MCF 10A (cell line): ENCODE measurements at regions not wholly inside any gene's neighbourhood (a gene's known extent, or its start where the extent isn't known, plus 50 kb on each side); places are given as distances from the start of the nearest gene placed in this dataset.

Experiments
- BruUV-seq: library from RNA; stranded (reverse); fragments of 400-500 nt; replicated peaks from 2 replicates; lab custom pipeline; 2021; lab: Mats Ljungman, UMichigan
- CTCF ChIA-PET: fragments of 300-600 bp; sonication (Branson Sonifier 250); formaldehyde crosslinking; extraction: SDS; loops from one replicate; lab custom pipeline; 2021; ENCODE audit warnings: antibody characterized with exemption, inconsistent platforms; lab: Yijun Ruan, JAX
- POLR2A ChIA-PET: fragments of 300-600, 350-650 bp; sonication (Branson Sonifier 250); formaldehyde crosslinking; extraction: SDS; loops from one replicate; lab custom pipeline; 2020; ENCODE audit warnings: antibody characterized with exemption, inconsistent platforms; lab: Yijun Ruan, JAX
- DNase-seq: peaks from one replicate; pipeline ENCODE4 v3.0.0-alpha.2; 2018; ENCODE audit not compliant: unreplicated experiment
- H3K27ac Mint-ChIP-seq: one replicate; pipeline ENCODE4 v1.8.0; 2022; ENCODE audit warnings: mild to moderate bottlenecking, low read depth, mixed read lengths; ENCODE audit not compliant: unreplicated experiment
- H3K27me3 Mint-ChIP-seq: one replicate; pipeline ENCODE4 v1.8.0; 2022; ENCODE audit warnings: mixed read lengths; ENCODE audit not compliant: insufficient read depth, unreplicated experiment
- H3K36me3 Mint-ChIP-seq: one replicate; pipeline ENCODE4 v1.8.0; 2022; ENCODE audit warnings: mild to moderate bottlenecking, moderate library complexity, mixed read lengths; ENCODE audit not compliant: insufficient read depth, unreplicated experiment
- H3K4me1 Mint-ChIP-seq: one replicate; pipeline ENCODE4 v1.8.0; 2022; ENCODE audit warnings: mixed read lengths; ENCODE audit not compliant: insufficient read depth, unreplicated experiment
- H3K4me3 Mint-ChIP-seq: one replicate; pipeline ENCODE4 v1.8.0; 2022; ENCODE audit warnings: mild to moderate bottlenecking, moderate library complexity, mixed read lengths; ENCODE audit not compliant: unreplicated experiment
- H3K9me3 Mint-ChIP-seq: one replicate; pipeline ENCODE4 v1.8.0; 2022; ENCODE audit warnings: mixed read lengths; ENCODE audit not compliant: unreplicated experiment
- intact Hi-C: fragments of 100-400 bp; cut with micrococcal nuclease; formaldehyde crosslinking; loops from 2 replicates; pipeline ENCODE4 v1.14.1; 2022
- TF ChIP-seq, protein P1 (sequence below): fragments of 200-600 bp; IDR thresholded peaks from one replicate; pipeline ENCODE4 v1.8.0; 2022; ENCODE audit warnings: antibody characterized with exemption, mild to moderate bottlenecking; ENCODE audit not compliant: unreplicated experiment

DNA sequence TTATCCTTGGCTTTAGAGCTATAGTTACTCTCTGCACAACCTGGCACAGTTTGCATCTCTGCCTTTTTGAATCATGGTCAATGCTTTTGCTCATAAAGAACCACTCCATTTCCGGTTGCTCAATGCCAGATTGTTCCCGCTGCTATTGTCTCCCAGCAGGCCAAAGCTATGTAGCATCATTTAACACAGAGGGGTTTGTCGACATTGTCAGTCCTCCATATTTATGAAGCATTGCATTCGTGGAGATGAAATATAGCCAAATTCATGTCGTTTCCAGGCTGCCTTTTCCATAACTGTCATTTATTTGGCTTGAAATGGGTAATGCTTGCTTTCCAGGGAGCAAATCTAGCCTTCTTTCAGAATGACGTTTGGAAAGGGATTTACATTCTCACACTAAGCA is 598.8 kb downstream of the EPHA7 start:
- ChIA-PET POLR2A (no interaction called here), CTCF (no interaction called here)
- intact Hi-C loops: no loop called here
- peaks cover 22% of the 10 kb centered on the region for H3K27me3 Mint-ChIP-seq
- TF ChIP-seq, protein P1, sequence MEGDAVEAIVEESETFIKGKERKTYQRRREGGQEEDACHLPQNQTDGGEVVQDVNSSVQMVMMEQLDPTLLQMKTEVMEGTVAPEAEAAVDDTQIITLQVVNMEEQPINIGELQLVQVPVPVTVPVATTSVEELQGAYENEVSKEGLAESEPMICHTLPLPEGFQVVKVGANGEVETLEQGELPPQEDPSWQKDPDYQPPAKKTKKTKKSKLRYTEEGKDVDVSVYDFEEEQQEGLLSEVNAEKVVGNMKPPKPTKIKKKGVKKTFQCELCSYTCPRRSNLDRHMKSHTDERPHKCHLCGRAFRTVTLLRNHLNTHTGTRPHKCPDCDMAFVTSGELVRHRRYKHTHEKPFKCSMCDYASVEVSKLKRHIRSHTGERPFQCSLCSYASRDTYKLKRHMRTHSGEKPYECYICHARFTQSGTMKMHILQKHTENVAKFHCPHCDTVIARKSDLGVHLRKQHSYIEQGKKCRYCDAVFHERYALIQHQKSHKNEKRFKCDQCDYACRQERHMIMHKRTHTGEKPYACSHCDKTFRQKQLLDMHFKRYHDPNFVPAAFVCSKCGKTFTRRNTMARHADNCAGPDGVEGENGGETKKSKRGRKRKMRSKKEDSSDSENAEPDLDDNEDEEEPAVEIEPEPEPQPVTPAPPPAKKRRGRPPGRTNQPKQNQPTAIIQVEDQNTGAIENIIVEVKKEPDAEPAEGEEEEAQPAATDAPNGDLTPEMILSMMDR: no peak
- H3K36me3 Mint-ChIP-seq: no peaks in the 10 kb centered on the region
- no TSS peak for BruUV-seq
- H3K9me3 Mint-ChIP-seq: no peaks in the 10 kb centered on the region
- no peak overlapping the region for H3K27ac Mint-ChIP-seq
- DNase-seq: no peak
- H3K4me1 Mint-ChIP-seq: no peaks in the 10 kb centered on the region
- no peak overlapping the region for H3K4me3 Mint-ChIP-seq

DNA sequence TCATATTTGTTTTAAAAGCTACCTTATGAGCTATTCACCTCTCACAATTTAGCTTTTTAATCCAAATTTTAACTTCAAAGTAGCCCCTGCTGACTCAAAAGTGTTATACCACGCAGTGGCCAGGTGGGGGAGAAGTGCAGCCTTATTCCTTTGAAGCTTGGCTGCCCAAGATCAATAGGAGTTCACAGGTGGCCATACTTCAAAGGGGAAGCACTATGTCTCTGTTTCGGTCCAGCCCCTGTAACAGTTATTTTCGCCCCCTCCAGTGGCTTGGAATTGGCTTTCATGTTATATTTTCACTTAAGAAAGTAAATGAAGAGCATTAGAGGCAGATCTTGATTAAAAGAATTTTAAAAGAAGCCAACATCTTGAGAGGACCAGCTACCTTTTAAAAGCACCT is 608.4 kb downstream of the EPHA7 start:
- POLR2A ChIA-PET: interaction anchor here (0.6 kb wide), 1 partner anchor 810 kb away, joined by 4 read pairs; no protein-coding TSS in a partner anchor
- TF ChIP-seq, protein P1: peak; percentile 48

DNA sequence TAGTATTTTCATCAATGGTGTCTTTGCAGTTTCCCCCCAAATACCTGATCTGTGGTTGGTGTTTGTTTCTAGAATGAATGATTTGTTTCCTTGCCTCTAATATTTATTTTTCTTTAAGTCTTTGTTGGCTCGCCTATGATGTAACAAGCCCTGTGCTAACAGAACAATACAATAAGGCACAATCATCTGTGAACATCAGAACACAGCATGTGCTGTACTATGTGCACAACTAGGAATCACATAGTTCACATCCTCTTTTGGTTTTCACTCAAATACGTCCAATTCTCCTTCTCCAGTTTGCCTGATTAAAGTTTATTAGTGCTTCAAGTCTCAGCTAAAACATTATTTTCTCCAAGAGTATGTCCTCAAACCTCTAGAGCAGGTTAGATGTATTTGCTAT is 613.1 kb downstream of the EPHA7 start:
- H3K4me1 Mint-ChIP-seq: no peaks in the 10 kb centered on the region
- no peaks in the 10 kb centered on the region for H3K36me3 Mint-ChIP-seq
- TF ChIP-seq, protein P1: no peak
- ChIA-PET CTCF (no interaction called here), POLR2A (no interaction called here)
- no peak overlapping the region for H3K27ac Mint-ChIP-seq
- no peaks in the 10 kb centered on the region for H3K9me3 Mint-ChIP-seq
- no TSS peak for BruUV-seq
- DNase-seq: no peak
- no peak overlapping the region for H3K4me3 Mint-ChIP-seq
- intact Hi-C loops: no loop called here
- peaks cover 23% of the 10 kb centered on the region for H3K27me3 Mint-ChIP-seq

More for the DNA sequence above, 608.4 kb downstream of the EPHA7 start:
- H3K27me3 Mint-ChIP-seq: peaks cover 23% of the 10 kb centered on the region
- no peaks in the 10 kb centered on the region for H3K9me3 Mint-ChIP-seq
- no peak overlapping the region for H3K27ac Mint-ChIP-seq
- intact Hi-C loops: loop anchor here (1.0 kb wide), 1 partner anchor 613 kb away; no protein-coding TSS in a partner anchor
- BruUV-seq: no TSS peak
- no peaks in the 10 kb centered on the region for H3K4me1 Mint-ChIP-seq
- no peak overlapping the region for H3K4me3 Mint-ChIP-seq
- CTCF ChIA-PET: interaction anchor here (0.6 to 2.1 kb wide), 18 partner anchors 9 to 1729 kb away, joined by 3 to 8 read pairs (median 3); no protein-coding TSS in a partner anchor
- no peaks in the 10 kb centered on the region for H3K36me3 Mint-ChIP-seq
- peak; percentile 51 for DNase-seq

DNA sequence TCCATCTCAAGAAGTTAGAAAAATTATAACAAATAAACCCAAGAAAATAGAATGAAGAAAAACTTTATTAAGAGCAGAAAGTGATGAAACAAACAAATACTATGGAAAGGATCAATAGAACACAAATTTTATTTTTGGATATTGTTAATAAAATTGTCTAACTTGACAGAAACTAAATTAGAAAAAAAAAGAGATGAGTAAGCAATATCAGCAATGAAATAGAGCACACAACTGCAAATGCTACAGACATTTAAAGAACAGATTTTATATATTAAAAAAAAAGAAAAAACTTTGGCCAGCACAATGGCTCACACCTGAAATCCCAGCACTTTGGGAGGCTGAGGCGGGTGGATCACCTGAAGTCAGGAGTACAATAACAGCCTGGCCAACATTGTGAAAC is 628.0 kb downstream of the EPHA7 start:
- H3K4me1 Mint-ChIP-seq: peaks cover 5% of the 10 kb centered on the region
- no peaks in the 10 kb centered on the region for H3K9me3 Mint-ChIP-seq
- no peak for DNase-seq
- peaks cover 19% of the 10 kb centered on the region for H3K27me3 Mint-ChIP-seq
- no TSS peak for BruUV-seq
- CTCF ChIA-PET: interaction anchor here (0.6 to 2.6 kb wide), 2 partner anchors 20 to 1461 kb away, joined by 4 to 8 read pairs; no protein-coding TSS in a partner anchor
- POLR2A ChIA-PET: no interaction called here
- H3K27ac Mint-ChIP-seq: no peak overlapping the region
- H3K4me3 Mint-ChIP-seq: no peak overlapping the region
- intact Hi-C loops: no loop called here
- H3K36me3 Mint-ChIP-seq: no peaks in the 10 kb centered on the region
- TF ChIP-seq, protein P1: no peak
